AG09309 (cell line): ENCODE measurements at regions not wholly inside any gene's neighbourhood (a gene's known extent, or its start where the extent isn't known, plus 50 kb on each side); places are given as distances from the start of the nearest gene placed in this dataset.

ENCODE experiments used
- DNase-seq: peaks from one replicate; pipeline ENCODE4 v3.0.0-alpha.2; 2010; ENCODE audit warnings: low read depth
- H3K4me3 ChIP-seq: 2 replicates; pipeline ENCODE4 v1.5.1; 2011; ENCODE audit warnings: mild to moderate bottlenecking, low read depth, low read length, moderate library complexity; ENCODE audit not compliant: control insufficient read depth
- TF ChIP-seq, protein P1 (sequence below): IDR thresholded peaks from 2 replicates; pipeline ENCODE4 v1.5.1; 2011; ENCODE audit warnings: mild to moderate bottlenecking, low read depth, low read length, inconsistent platforms; ENCODE audit not compliant: insufficient read depth, control insufficient read depth; ENCODE audit errors: missing control alignments

GRCh38 chr9:109989296-109989695, 209.3 kb downstream of the PALM2AKAP2 start:
- no peak overlapping the region for H3K4me3 ChIP-seq
- no peak for DNase-seq
- TF ChIP-seq, protein P1, sequence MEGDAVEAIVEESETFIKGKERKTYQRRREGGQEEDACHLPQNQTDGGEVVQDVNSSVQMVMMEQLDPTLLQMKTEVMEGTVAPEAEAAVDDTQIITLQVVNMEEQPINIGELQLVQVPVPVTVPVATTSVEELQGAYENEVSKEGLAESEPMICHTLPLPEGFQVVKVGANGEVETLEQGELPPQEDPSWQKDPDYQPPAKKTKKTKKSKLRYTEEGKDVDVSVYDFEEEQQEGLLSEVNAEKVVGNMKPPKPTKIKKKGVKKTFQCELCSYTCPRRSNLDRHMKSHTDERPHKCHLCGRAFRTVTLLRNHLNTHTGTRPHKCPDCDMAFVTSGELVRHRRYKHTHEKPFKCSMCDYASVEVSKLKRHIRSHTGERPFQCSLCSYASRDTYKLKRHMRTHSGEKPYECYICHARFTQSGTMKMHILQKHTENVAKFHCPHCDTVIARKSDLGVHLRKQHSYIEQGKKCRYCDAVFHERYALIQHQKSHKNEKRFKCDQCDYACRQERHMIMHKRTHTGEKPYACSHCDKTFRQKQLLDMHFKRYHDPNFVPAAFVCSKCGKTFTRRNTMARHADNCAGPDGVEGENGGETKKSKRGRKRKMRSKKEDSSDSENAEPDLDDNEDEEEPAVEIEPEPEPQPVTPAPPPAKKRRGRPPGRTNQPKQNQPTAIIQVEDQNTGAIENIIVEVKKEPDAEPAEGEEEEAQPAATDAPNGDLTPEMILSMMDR: no peak

DNA sequence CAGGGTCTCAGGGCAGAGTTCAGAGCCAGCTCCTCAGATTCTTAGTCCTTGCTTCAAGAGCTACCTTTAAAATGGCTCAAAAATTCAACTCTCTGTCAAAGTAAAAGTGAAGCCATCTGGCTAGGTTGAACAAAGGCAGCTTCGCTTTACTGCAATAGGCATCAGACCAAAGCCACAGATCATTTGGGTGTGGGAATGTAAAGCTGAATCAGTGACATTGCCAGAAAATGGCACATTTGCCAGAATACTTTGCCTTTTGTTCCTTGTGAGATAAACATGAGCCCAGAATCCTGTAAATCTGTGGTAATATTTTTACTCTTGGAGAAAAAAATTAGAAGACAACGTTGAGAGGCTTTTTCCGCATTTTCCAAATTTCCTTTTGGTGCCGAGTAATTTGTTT, 210.5 kb downstream of the PALM2AKAP2 start:
- DNase-seq: no peak
- TF ChIP-seq, protein P1: no peak
- H3K4me3 ChIP-seq: no peak overlapping the region

DNA sequence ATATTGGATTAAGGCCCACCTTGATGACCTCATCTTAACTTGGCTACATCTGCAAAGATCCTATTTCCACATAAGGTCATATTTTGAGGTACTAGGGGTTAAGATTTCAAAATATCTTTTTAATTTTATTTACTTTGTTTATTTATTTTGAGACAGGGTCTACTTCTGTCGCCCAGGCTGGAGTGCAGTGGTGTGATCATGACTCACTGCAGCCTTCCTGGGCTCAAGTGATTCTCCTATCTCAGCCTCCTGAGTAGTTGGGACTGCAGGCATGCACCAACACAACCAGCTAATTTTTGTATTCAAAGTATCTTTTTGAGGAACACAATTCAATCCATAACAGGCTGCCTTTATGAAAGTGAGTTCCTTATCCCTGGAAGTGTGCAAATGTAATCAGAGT, 212.3 kb downstream of the PALM2AKAP2 start:
- TF ChIP-seq, protein P1: no peak
- H3K4me3 ChIP-seq: no peak overlapping the region
- no peak for DNase-seq

- no peak for DNase-seq
- TF ChIP-seq, protein P1: no peak
These were observed 213.4 kb downstream of the PALM2AKAP2 start for GRCh38 chr9:109993250-109993978.

GRCh38 chr9:109994141-109994540, 213.8 kb downstream of the C9orf152 start:
- DNase-seq: no peak
- H3K4me3 ChIP-seq: no peak overlapping the region
- TF ChIP-seq, protein P1: no peak

More at GRCh38 chr9:109993250-109993978, 213.4 kb downstream of the PALM2AKAP2 start:
- H3K4me3 ChIP-seq: no peak overlapping the region

DNA sequence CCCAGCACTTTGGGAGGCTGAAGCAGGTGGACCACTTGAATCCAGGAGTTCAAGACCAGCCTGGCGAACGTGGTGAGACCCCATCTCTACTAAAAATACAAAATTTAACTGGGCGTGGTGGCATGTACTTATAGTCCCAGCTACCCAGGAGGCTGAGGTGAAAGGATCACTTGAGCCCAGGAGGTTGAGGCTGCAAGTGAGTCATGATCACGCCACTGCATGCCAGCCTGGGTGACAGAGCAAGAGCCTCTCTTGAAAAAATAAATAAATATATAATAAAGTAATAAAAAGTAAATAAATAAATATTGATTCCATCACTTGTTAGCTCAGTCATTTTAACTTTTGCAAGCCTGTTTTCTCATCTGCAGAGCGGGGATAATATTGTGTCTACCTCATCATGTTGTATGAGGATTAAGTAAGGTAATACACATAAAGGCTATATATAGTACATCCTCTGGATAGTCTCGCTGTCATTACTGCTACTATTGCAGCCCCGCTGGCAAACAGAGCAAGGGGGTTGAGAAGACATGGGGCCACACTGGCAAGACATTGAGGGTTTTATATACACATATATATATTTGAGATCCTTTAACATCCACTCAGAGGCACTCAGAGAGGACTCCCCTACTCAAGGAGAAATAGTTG, 210.9 kb downstream of the C9orf152 start:
- TF ChIP-seq, protein P1: no peak
- DNase-seq: no peak
- H3K4me3 ChIP-seq: no peak overlapping the region
